ENCODE measurements at regions not wholly inside any gene's neighbourhood (a gene's known extent, or its start where the extent isn't known, plus 50 kb on each side); places are given as distances from the start of the nearest gene placed in this dataset.
"Not testable (repeated sequence)": the region's sequence is repeated elsewhere in the genome, so short reads cannot be mapped to it uniquely, and the experiment has no call there.

DNA sequence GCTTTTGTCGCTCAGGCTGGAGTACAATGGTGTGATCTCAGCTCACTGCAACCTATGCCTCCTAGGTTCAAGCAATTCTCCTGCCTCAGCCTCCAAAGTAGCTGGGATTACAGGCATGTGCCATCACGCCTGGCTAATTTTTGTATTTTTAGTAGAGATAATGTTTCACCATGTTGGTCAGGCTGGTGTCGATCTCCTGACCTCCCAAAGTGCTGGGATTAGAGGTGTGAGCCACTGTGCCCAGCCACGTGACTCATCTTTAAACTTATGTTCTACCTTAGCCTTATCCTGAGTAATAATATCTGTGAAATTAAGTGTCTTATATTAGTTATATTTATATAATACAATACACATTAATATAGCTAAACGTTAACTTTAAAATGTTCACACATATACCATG lies 101.2 kb upstream of the CADM1 start:
- not testable (repeated sequence) for DNase-seq (ENCODE audit: low spot score)

- no peak for DNase-seq (ENCODE audit: low spot score)
Observed at GRCh38 chr11:115599125-115599524, 94.9 kb upstream of the CADM1 start.

DNA sequence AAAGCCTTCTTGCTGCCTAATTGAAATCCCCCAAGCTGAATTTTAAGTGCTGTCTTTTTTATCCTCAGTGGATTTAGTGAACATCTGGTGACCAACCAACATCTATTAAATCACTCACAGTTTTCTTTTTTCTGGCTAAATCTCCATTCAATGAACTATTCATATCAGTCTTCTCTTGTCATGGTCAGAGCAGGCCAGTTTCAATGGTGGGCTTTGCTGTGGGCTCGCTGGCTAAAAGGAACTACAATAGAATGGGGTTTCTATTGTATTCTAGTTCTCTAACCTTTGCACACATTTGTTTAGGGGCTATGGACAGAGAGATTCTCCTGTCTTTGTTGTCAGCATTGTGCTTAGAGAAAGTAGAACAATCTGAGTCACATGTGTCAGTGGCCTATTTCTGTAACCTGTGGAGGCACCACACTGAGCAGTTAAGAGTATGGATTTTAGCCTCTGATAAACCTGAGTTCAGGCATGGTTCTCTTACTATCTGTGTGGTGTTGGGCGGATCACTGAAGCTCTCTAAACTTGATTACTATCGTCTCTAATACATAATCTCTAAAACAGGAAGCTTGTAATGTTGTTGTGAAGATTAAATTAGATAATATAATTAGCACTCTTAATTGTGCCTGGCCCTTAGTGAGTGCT lies 94.2 kb upstream of the CADM1 start:
- DNase-seq (ENCODE audit: low spot score): no peak

- no peak for DNase-seq (ENCODE audit: low spot score)
Observed at GRCh38 chr11:115591380-115591779, 87.2 kb upstream of the CADM1 start.

DNA sequence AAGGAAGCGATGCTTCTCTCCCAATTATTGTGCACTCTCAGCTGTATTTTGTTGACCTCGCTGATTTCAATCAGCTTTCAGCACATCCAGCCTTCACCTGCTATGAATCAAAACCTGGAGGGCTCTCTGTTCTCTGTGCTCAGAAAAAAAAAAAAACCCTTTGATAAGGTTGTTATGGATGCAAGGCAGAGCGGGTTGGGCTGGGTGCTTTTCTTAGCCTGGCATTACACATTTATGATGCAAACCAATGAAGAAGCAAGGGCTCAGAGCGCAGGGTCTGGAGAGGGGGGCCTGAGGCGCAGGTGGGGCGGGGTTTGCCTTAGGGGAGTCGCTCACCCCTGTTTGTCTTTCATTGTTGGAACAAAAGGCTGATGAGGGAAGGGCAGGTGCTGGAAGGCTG lies 86.0 kb upstream of the CADM1 start:
- no peak for DNase-seq (ENCODE audit: low spot score)

- no peak for DNase-seq (ENCODE audit: low spot score)
Observed at GRCh38 chr11:115587718-115588342, 83.6 kb upstream of the CADM1 start.

GRCh38 chr11:115585361-115586024 lies 81.3 kb upstream of the CADM1 start:
- no peak for DNase-seq (ENCODE audit: low spot score)

DNA sequence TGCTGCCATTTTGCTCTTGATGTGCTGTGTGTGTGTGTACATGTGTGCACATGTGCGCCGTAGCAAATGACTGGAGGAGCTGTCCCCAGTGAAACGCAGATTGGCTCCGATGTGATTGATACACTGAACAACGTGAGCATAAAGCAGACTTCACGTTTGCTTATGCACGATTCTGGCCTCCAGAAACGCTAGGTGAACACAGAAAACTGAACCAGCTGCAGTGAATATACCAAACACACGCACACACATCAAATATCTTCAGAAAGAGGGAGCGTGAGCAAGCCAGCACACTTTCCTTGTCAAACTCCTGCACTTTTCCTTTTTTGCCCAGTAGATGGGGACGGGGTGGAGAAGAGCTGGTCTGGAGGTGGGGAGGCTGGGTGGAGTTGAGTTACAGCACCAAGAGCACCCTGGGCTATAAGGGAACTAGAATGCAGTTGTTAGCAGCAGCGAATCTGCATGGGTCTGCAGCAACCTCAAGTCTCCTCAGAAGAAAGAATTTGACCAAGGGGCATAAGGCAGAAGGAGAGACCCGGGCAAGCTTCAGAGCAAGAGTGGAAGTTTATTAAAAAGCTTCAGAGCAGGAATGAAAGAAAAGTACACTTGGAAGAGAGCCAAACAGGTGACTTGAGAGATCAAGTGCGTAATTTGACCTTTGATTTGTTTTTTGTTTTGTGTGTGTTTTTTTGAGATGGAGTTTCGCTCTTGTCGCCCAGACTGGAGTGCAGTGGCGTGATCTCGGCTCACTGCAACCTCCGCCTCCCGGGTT lies 77.8 kb upstream of the CADM1 start:
- DNase-seq (ENCODE audit: low spot score): no peak

GRCh38 chr11:115580927-115581680 lies 76.9 kb upstream of the CADM1 start:
- no peak for DNase-seq (ENCODE audit: low spot score)

GRCh38 chr11:115580416-115580815 lies 76.2 kb upstream of the CADM1 start:
- DNase-seq (ENCODE audit: low spot score): no peak

- no peak for DNase-seq (ENCODE audit: low spot score)
Observed at GRCh38 chr11:115579181-115579825, 75.1 kb upstream of the CADM1 start.

DNA sequence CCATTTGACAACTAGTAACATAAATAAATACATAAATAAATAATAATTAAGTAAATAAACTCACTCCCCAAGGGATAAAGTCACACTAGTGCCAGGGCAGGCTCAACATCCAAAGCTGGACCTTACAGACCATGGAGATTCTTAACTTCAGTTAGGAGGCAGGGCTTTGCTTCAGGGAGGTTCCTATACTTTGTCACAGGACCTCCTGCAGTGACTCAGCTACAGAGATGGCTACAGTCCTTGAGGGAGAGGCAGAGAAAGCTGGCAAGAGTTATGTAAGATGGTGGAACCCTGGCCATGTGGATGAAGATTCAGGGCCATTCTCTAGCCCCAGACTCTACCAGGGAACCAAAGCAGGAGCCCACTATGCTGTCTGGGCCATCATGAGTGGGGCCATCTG lies 74.1 kb upstream of the CADM1 start:
- no peak for DNase-seq (ENCODE audit: low spot score)

DNA sequence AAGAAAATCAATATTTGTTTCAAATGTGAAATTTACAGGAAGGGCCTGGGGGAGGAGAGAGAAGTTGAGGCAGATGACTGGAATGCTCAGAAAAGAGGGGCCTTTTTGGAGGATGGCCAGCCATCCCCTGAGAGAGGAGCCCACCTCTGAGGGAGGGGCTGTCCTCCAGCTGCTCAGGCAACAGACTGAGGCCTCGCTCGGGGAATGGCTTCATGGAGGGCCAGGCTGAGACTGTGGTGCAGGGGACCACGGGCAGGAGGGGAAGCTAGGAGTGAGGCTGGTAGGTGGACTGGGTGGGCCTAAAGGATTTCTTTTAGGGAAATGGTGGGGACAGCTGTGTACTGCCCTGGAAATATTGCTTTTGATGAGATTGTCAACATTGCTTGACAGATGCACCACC lies 73.5 kb upstream of the CADM1 start:
- DNase-seq (ENCODE audit: low spot score): no peak

- DNase-seq (ENCODE audit: low spot score): no peak
Observed at GRCh38 chr11:115576606-115577380, 72.6 kb upstream of the CADM1 start.

GRCh38 chr11:115572551-115572950 lies 68.3 kb upstream of the CADM1 start:
- DNase-seq (ENCODE audit: low spot score): no peak

GRCh38 chr11:115566180-115566764 lies 62.1 kb upstream of the CADM1 start:
- DNase-seq (ENCODE audit: low spot score): no peak

DNA sequence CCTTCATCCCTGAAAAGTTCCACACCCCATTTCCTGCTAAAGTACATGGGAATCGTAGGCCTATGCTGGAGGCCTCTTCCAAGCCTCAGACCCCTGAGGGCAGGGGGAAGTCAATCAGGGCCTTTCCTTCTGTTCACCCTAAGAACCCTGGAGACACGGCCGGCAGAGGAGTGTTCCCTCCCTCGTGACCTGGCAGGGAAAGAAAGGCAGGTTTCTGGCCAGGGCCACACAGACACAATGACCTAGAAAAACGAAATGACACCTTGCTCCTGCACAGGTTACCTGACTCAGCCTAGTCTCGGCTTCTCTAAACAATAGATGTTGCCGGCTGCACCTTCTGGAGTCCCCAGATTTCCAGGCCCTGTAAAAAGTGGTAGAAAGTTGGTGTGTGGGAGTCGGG lies 60.6 kb upstream of the CADM1 start:
- DNase-seq (ENCODE audit: low spot score): no peak

DNA sequence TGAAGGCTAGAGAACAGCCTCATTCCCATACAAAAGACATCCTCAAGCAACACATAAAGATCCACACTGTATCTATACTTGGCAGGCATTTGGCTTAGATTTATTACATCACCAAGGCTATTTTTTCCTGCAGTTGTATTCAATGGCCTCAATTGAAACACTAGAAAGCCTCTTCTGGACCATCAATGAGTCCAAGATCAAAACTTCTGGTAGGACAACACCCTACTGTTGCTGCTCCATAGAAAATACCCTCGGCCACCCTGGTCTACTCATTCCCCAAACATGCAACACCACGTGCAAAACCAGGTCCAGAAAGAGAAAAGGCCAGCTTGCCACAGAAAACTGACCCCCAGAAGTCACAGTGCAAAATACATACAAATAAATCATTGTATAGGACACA lies 56.9 kb upstream of the CADM1 start:
- no peak for DNase-seq (ENCODE audit: low spot score)

DNA sequence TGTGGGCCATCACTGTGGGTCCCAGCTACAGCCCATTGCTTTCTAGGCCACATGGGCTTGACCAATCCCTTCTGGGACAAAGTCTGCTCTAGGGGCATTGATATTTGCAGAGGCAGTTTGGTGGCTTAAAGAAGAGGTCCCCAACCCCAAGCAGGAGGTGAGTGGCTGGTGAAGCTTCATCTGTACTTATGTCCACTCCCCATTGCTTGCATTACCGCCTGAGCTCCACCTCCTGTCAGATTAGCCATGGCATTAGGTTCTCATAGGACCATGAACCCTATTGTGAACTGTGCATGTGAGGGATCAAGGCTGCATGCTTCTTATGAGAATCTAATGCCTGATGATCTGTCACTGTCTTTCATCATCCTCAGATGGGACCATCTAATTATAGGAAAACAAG lies 54.4 kb upstream of the CADM1 start:
- DNase-seq (ENCODE audit: low spot score): no peak

DNA sequence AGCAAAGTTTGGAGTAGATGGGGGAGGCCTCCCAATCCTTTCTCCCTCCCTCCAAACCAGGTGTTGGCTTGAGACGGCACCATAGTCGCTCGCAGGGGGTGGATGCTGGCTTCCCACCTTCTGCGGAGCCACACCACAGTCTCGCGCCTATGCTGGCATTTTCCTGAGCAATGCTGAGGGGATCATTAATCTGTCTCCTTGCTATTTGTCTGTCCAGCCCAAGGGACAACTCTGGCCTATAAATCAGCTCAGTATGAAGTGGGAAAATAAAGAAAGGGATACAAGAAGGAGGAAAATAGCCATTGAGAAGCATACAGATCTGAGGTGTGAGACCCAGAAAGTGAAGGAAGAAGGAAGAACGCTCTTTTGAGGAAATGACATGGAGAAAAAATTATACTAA lies 53.5 kb upstream of the CADM1 start:
- DNase-seq (ENCODE audit: low spot score): no peak

All from HuH-7.5 (cell line).